LNCaP clone FGC (cell line): ENCODE measurements at regions not wholly inside any gene's neighbourhood (a gene's known extent, or its start where the extent isn't known, plus 50 kb on each side); places are given as distances from the start of the nearest gene placed in this dataset.
"Not testable (repeated sequence)": the region's sequence is repeated elsewhere in the genome, so short reads cannot be mapped to it uniquely, and the experiment has no call there.

Experiments used
- DNase-seq: peaks from one replicate; pipeline ENCODE4 v3.0.0-alpha.2; 2011; ENCODE audit warnings: low read depth
- H3K4me3 ChIP-seq: 2 replicates; pipeline ENCODE4 v1.5.1; 2011; ENCODE audit warnings: mild to moderate bottlenecking, low read depth, low read length, control low read depth
- CTCF ChIP-seq: IDR thresholded peaks from 2 replicates; pipeline ENCODE4 v1.5.1; 2012; ENCODE audit warnings: mild to moderate bottlenecking; ENCODE audit not compliant: control insufficient read depth, insufficient read depth; ENCODE audit errors: extremely low read depth

GRCh38 chr4:154124539-154125255 is 335.8 kb upstream of the SFRP2 start:
- H3K4me3 ChIP-seq = no peak overlapping the region
- no peak for DNase-seq

DNA sequence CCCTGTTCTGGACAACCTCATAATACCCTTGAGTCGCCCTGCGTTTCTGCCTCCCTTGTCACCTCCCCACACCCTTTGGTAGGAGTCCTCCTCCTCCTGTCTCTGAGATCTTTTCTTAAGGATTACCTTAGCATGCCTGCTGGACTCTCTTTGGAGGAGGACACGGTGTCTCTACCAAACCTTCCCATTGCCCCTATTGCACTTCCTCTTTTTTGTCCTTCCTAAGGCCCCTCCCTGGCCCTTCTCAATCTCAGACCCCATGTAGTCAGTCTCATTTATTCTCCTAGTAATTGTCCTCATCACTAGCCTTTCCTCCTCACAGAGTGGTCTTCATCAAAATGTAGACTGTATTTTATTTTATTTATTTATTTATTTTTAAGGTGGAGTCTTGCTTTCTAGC is 335.0 kb upstream of the SFRP2 start:
- H3K4me3 ChIP-seq = no peak overlapping the region
- no peak for DNase-seq
- TF ChIP-seq CTCF = no peak

More at GRCh38 chr4:154124539-154125255, 335.8 kb upstream of the SFRP2 start:
- TF ChIP-seq CTCF = no peak

DNA sequence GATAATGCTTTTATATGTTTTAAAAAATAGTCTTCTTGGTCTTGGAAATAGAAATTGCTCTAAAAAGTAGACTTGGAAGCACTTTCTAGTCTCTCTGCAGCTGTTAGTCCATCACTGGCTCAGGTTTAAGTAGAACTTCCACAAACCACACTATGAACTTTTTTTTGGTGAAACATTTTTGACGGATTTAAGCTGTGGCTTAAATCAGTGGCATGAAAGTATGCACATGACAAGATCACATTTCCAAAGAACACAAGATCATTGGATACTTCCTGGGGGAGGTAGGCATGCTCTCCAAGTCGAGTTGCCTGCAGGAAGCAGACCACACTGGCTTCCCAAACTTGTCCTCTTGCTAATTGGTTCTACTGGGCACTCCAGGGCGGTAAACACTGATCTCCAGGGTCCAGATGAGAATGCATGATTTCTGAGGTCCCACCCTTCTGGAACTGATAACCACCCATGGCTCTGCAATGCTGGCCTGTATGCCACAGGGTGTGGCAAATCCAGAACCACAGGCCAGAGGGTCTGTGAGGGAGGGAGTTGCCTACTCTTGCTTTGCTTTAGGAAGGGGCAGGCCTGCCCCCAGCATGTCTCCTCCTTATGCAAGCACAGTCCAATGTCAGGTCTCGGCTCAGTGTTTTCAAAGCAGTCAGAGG is 331.9 kb upstream of the SFRP2 start:
- H3K4me3 ChIP-seq = no peak overlapping the region
- no peak for DNase-seq
- no peak for TF ChIP-seq CTCF

DNA sequence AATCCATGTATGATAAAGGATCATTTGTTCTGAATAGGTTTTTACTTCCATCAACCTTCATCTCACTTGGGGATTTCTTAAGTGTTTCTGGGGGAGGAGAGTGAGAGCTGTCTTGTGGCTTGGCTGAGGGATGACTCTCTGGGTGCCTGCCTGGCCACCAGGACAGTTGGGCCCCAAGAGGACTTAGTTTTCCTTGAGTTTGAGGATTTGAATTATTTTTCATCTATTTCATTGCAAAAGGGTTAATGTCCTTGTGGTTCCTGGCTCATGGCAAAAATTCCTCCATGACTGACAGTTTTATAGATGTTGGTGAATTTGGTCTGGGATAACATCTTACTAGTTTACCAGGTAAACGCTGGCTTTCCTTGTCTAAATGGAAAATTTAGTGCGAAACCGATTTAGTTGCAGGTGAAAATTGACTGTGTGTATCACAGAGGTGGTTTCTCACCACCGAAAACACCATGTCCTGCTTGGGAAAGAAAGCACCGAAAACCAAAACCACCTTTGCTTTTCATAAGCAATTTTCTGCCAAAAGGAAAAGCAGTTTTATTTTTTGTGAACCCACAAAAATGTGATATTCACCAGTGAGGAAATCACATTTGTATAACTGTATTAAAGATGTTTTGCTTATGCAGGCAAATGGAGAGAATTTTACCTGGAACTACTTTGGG is 331.3 kb upstream of the SFRP2 start:
- TF ChIP-seq CTCF = no peak

DNA sequence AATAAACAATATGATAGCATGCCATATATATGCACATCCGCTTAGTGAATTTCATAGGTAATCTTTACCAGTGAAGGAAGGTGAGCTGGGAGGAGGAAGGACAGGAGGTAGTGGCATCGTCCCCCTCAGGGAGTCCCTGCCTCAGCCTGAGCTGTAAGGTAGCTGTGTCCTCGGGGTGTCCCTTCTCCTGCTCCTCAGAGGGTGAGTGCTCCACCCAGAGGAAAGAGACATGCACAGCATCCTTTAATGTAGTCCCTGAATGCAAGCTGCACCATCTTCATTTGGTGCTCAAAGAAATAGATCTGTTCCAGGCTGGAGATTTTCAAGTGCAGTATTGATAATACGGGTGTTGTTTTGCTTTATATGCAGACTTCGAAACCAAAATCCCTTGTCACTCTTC is 330.4 kb upstream of the SFRP2 start:
- H3K4me3 ChIP-seq = no peak overlapping the region
- no peak for DNase-seq
- TF ChIP-seq CTCF = peak; percentile 22; the same call in 1 of the 2 replicates

More for the DNA sequence above, 331.3 kb upstream of the SFRP2 start:
- DNase-seq = no peak
- no peak overlapping the region for H3K4me3 ChIP-seq

DNA sequence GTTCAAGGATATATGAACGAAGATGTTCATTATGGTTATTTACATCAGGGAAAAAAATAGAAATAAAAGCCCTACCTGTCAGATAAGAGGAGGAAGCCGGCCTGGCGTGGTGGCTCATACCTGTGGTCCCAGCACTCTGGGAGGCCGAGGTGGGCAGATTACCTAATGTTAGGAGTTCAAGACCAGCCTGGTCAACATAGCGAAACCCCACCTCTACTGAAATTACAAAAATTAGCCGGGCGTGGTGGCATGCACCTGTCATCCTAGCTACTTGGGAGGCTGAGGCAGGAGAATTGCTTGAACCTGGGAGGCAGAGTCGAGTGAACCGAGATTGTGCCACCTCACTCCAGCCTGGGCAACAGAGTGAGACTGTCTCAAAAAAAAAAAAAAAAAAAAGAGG is 328.8 kb upstream of the SFRP2 start:
- not testable (repeated sequence) for H3K4me3 ChIP-seq, DNase-seq

DNA sequence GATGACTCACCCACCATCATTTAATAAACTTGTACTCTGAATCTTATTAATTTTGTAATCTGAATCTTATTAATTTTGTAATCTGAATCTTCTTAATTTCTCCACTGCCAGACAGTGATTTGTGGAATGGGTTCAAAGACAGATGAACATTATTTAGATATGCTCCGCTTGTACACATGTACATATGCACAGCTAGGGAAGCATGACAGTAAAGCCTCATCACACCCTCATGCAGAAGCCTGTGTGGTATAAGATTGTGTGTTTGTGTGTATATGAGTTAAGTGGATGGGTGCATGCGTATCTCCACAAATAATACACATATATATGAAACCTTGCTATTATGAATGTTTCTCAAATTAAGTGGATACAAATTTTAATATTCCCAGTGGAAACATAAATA is 318.5 kb upstream of the SFRP2 start:
- no peak overlapping the region for H3K4me3 ChIP-seq
- DNase-seq = no peak
- TF ChIP-seq CTCF = no peak
